T47D (cell line): ENCODE measurements at regions not wholly inside any gene's neighbourhood (a gene's known extent, or its start where the extent isn't known, plus 50 kb on each side); places are given as distances from the start of the nearest gene placed in this dataset.
A peak's percentile ranks its signal among the peaks of the same experiment; 100 is the strongest.

Experiments used
- DNase-seq, 2 experiments: peaks; one replicate each; pipeline versions ENCODE4 v3.0.0 to v3.0.0-alpha.2; 2011 to 2012; ENCODE audit warnings: low read depth in 1 of 2, low spot score in 1 of 2
- JUND ChIP-seq: IDR thresholded peaks from 2 replicates; pipeline ENCODE4 v1.6.1; 2012; ENCODE audit warnings: low read depth
- in situ Hi-C: cut with HindIII; loops from 2 replicates; pipeline ENCODE4 v1.10.0; 2016; ENCODE audit warnings: low sequenced_read_pairs, low pct_unique_long_range_greater_than_20kb

- in situ Hi-C loops = no loop called here
- no peak for TF ChIP-seq JUND
- DNase-seq = no peak
These were observed 199.9 kb downstream of the SNX18 start for GRCh38 chr5:54717459-54717858.

- no peak for TF ChIP-seq JUND
- in situ Hi-C loops = no loop called here
- no peak for DNase-seq
These were observed 196.5 kb downstream of the SNX18 start for GRCh38 chr5:54713923-54714581.

- no peak for TF ChIP-seq JUND
- no peak for DNase-seq
- in situ Hi-C loops = no loop called here
These were observed 191.5 kb downstream of the SNX18 start for GRCh38 chr5:54709096-54709495.

DNA sequence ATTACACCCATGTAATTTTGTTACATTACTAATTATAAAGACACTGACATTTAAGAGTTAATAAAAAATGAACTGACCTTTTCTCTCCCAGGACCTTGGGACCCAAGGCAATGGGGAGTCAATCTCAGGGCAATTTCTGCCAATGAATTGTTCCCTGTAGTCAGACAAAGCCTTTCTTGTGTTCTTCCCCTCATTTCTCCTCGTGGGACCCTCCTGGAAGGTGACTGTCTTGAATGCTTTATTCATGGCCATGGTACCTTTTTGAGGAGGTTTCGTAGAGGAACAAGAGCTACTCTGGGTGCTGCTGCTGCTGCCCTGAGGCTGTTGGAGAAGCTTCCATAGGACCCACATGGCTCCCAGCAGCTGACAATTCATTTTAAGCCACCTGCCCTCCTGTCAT is 190.3 kb downstream of the SNX18 start:
- no peak for TF ChIP-seq JUND
- DNase-seq = no peak
- in situ Hi-C loops = no loop called here

- in situ Hi-C loops = no loop called here
These were observed 188.6 kb downstream of the SNX18 start for GRCh38 chr5:54705994-54706653.

DNA sequence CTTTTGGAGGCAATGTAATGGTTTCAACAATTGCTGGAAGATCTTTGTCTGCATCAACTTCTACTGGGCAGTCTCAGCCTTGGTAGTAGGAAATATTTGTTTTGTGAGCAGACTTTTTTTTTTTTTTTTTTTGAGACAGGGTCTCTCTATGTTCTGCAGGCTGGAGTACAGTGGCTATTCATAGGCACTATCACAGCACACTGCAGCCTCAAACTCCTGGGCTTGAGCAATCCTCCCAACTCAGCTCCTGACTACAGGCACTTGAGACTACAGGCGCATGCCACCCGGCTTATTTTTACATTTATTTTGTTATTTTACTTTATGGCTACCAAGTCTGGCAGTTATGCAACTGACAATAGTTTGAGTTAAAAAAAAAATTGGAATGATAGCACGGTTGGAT is 187.3 kb downstream of the SNX18 start:
- in situ Hi-C loops = no loop called here
- DNase-seq = no peak
- TF ChIP-seq JUND = no peak

More at GRCh38 chr5:54705994-54706653, 188.6 kb downstream of the SNX18 start:
- no peak for DNase-seq
- no peak for TF ChIP-seq JUND

DNA sequence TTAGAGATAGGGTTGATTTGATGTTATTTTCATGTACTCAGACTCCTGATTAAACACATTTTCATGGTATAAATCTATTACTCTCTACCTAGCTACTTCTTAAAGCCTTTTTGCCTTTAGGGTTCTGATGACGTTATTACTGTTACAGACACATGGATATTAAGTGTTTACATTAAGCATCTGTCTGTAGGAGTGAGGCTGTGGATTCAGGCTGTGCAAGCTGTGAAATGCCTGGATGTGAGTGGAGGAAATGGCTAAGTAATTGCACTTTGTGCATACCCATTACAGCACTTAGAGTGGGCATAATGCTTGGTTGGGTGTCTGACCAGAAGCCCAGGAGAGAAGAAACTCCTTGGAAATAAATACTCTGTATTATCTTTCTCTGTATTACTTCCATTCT is 186.8 kb downstream of the SNX18 start:
- no peak for TF ChIP-seq JUND
- in situ Hi-C loops = no loop called here
- no peak for DNase-seq

- no peak for DNase-seq
- in situ Hi-C loops = no loop called here
These were observed 186.2 kb downstream of the SNX18 start for GRCh38 chr5:54703565-54704255.

DNA sequence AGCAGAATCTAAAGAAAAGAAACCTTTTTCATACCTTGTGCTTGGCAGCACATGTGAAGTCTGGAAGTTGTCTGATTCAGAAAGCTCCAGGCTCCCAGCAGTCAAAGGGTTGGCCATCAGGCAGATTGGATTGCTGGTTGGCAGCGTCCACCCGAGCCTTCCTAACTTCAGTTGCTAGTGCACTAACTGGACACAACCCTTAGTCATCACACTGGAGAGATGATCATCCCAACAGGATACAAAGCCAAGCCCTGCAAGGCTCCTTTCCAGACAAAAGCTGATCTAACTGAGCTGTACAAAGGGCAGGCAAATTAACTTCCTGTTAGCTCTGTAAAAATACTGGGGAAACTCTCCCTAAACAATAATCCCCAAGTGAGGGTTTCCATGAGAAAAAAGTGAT is 185.6 kb downstream of the SNX18 start:
- no peak for TF ChIP-seq JUND

More at GRCh38 chr5:54703565-54704255, 186.2 kb downstream of the SNX18 start:
- no peak for TF ChIP-seq JUND

GRCh38 chr5:54702470-54702869 is 184.9 kb downstream of the SNX18 start:
- in situ Hi-C loops = no loop called here
- no peak for DNase-seq
- no peak for TF ChIP-seq JUND

More for the DNA sequence above, 185.6 kb downstream of the SNX18 start:
- no peak for DNase-seq
- in situ Hi-C loops = no loop called here

GRCh38 chr5:54700986-54701578 is 183.5 kb downstream of the SNX18 start:
- peak; percentile 58; the same call in 1 of the 2 replicates for TF ChIP-seq JUND
- DNase-seq = peak; percentile 45 to 96
- in situ Hi-C loops = no loop called here

DNA sequence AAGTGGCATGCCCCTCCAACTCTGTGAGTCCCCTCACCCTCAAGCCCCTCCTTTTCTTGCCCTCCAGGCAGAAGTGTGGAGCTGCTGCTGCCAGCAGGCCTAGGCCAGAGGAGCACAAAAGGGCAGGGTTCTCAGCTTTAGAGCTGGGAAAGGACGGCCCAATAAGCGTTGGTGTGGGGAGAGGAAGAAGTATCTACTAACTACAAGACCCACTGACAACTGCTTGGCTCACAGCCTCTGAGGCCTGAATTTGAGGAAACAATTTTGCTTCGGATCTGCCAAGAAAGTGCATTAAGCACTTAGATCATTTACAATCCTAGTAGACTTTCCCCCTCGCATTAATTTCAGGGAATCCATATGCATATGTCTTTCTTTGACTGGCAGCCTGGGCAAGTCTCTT is 179.4 kb downstream of the SNX18 start:
- no peak for DNase-seq
- no peak for TF ChIP-seq JUND
- in situ Hi-C loops = no loop called here

GRCh38 chr5:54696346-54696745 is 178.8 kb downstream of the SNX18 start:
- TF ChIP-seq JUND = no peak
- in situ Hi-C loops = no loop called here
- DNase-seq = no peak
